KMS-11 (cell line): ENCODE measurements at regions not wholly inside any gene's neighbourhood (a gene's known extent, or its start where the extent isn't known, plus 50 kb on each side); places are given as distances from the start of the nearest gene placed in this dataset.

Experiments
- H2AFZ ChIP-seq: fragments of 200-600 bp; sonication (generic); 2 replicates; pipeline ENCODE4 v1.6.1; 2016; ENCODE audit warnings: antibody characterized with exemption, mixed run types, low read depth
- H3K27ac ChIP-seq: fragments of 200-600 bp; sonication (generic); 2 replicates; pipeline ENCODE4 v1.6.1; 2016; ENCODE audit warnings: mild to moderate bottlenecking, mixed run types
- H3K27me3 ChIP-seq: fragments of 200-600 bp; sonication (generic); 2 replicates; pipeline ENCODE4 v1.6.1; 2017; ENCODE audit warnings: mild to moderate bottlenecking, low read depth, mixed run types, moderate library complexity; ENCODE audit not compliant: insufficient read depth
- H3K36me3 ChIP-seq: fragments of 200-600 bp; sonication (generic); 2 replicates; pipeline ENCODE4 v1.6.1; 2017; ENCODE audit warnings: mild to moderate bottlenecking, mixed run types; ENCODE audit not compliant: insufficient read depth
- H3K4me1 ChIP-seq: fragments of 200-600 bp; sonication (generic); 2 replicates; pipeline ENCODE4 v1.6.1; 2016; ENCODE audit warnings: mild to moderate bottlenecking, low read depth, mixed run types; ENCODE audit not compliant: poor library complexity, severe bottlenecking
- H3K4me2 ChIP-seq: fragments of 200-600 bp; sonication (generic); 2 replicates; pipeline ENCODE4 v1.7.0; 2016; ENCODE audit warnings: mild to moderate bottlenecking, mixed run types
- H3K4me3 ChIP-seq: fragments of 200-600 bp; sonication (generic); IDR thresholded peaks from 2 replicates; pipeline ENCODE4 v1.6.1; 2017; ENCODE audit warnings: low read depth, low read length, mixed read lengths; ENCODE audit not compliant: insufficient read depth
- H3K79me2 ChIP-seq: fragments of 200-600 bp; sonication (generic); 2 replicates; pipeline ENCODE4 v1.6.1; 2016; ENCODE audit warnings: low read depth, mixed run types; ENCODE audit not compliant: insufficient read depth
- H3K9ac ChIP-seq: fragments of 200-600 bp; sonication (generic); 2 replicates; pipeline ENCODE4 v1.6.1; 2016; ENCODE audit warnings: mild to moderate bottlenecking, mixed run types
- H4K20me1 ChIP-seq: fragments of 200-600 bp; sonication (generic); 2 replicates; pipeline ENCODE4 v1.6.1; 2016; ENCODE audit warnings: mild to moderate bottlenecking, mixed run types; ENCODE audit not compliant: insufficient read depth
- CTCF ChIP-seq: fragments of 200-600 bp; sonication (generic); conservative IDR thresholded peaks from 2 replicates; pipeline ENCODE4 v1.6.1; 2017; ENCODE audit warnings: low read depth, mild to moderate bottlenecking, antibody characterized with exemption, low read length, moderate library complexity, mixed read lengths

- Histone ChIP-seq H4K20me1 (no peaks in the 10 kb centered on the region), H2AFZ (no peak overlapping the region)
Observed at GRCh38 chr9:73219985-73220626, 68.4 kb downstream of the ANXA1 start.

GRCh38 chr9:73223594-73223993 is 71.9 kb downstream of the ANXA1 start:
- Histone ChIP-seq H3K9ac (no peak overlapping the region), H3K4me3 (no peak overlapping the region), H2AFZ (no peak overlapping the region), H3K27ac (no peak overlapping the region), H3K4me1 (no peaks in the 10 kb centered on the region), H3K27me3 (no peaks in the 10 kb centered on the region), H3K36me3 (no peaks in the 10 kb centered on the region), H4K20me1 (no peaks in the 10 kb centered on the region), H3K79me2 (no peaks in the 10 kb centered on the region), H3K4me2 (no peak overlapping the region)
- TF ChIP-seq CTCF, result no peak

More at GRCh38 chr9:73219985-73220626, 68.4 kb downstream of the ANXA1 start:
- H3K27me3 ChIP-seq, result no peaks in the 10 kb centered on the region
- H3K4me1 ChIP-seq, result peaks cover 14% of the 10 kb centered on the region
- no peak overlapping the region for H3K4me3 ChIP-seq
- no peaks in the 10 kb centered on the region for H3K36me3 ChIP-seq
- no peak for TF ChIP-seq CTCF
- H3K4me2 ChIP-seq, result no peak overlapping the region
- no peaks in the 10 kb centered on the region for H3K79me2 ChIP-seq
- H3K27ac ChIP-seq, result no peak overlapping the region
- H3K9ac ChIP-seq, result no peak overlapping the region

DNA sequence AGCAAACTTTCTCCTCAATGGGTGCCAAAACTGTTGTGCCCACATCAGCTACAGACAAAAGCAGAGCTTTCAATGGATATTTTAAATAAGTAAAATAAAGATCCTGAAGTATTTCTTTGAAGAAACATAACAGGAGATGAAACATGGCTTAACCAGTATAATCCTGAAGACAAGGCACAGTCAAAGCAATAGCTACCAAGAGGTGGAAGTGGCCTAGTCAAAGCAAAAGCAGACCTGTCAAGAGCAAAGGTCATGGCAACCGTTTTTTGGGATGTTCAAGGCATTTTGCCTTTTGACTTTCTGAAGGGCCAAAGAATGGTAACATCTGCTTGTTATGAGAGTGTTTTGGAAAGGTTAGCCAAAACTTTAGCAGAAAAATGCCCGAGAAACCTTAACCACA is 77.9 kb downstream of the ANXA1 start:
- TF ChIP-seq CTCF, result no peak
- Histone ChIP-seq H3K4me1 (peaks cover 9% of the 10 kb centered on the region), H3K4me3 (no peak overlapping the region), H4K20me1 (no peaks in the 10 kb centered on the region), H3K4me2 (no peak overlapping the region), H3K9ac (no peak overlapping the region), H3K36me3 (no peaks in the 10 kb centered on the region), H2AFZ (no peak overlapping the region), H3K27me3 (no peaks in the 10 kb centered on the region), H3K27ac (no peak overlapping the region), H3K79me2 (no peaks in the 10 kb centered on the region)

- H3K4me3 ChIP-seq, result no peak overlapping the region
- TF ChIP-seq CTCF, result no peak
- H2AFZ ChIP-seq, result no peak overlapping the region
- no peaks in the 10 kb centered on the region for H4K20me1 ChIP-seq
- H3K36me3 ChIP-seq, result no peaks in the 10 kb centered on the region
- H3K9ac ChIP-seq, result no peak overlapping the region
- no peaks in the 10 kb centered on the region for H3K27me3 ChIP-seq
- H3K27ac ChIP-seq, result no peak overlapping the region
- peaks cover 9% of the 10 kb centered on the region for H3K4me1 ChIP-seq
- no peak overlapping the region for H3K4me2 ChIP-seq
- no peaks in the 10 kb centered on the region for H3K79me2 ChIP-seq
Observed at GRCh38 chr9:73230251-73230650, 78.6 kb downstream of the ANXA1 start.
